ENCODE measurements at regions not wholly inside any gene's neighbourhood (a gene's known extent, or its start where the extent isn't known, plus 50 kb on each side); places are given as distances from the start of the nearest gene placed in this dataset.
"Not testable (repeated sequence)": the region's sequence is repeated elsewhere in the genome, so short reads cannot be mapped to it uniquely, and the experiment has no call there.

DNA sequence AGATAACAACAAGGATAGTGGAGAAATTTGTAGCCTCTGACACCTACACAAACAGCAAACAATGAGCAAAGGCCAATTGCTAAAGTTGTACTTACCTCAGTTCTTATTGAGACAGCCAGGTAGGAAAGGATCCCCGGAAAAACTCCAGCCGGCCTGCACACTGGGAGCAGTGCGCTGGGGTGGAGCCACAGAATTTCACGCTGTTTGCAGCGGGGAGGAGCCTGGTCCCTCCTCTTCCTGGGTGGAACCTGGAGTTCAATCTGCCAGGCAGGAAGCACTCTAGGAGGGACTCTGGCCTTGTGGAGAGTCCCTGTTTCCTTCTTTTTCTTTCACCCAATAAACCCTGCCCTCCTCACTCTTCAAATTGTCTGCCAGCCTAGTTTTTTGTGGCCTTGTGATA lies 382.6 kb upstream of the TGIF2LX start:
- not testable (repeated sequence) for H3K4me1 ChIP-seq (ENCODE audit: control insufficient read depth in 2 of 2, insufficient read depth in 2 of 2, low read length in 2 of 2); H3K4me3 ChIP-seq (ENCODE audit: low read length in 2 of 2); H3K27me3 ChIP-seq (ENCODE audit: control insufficient read depth in 2 of 2, insufficient read depth in 1 of 2, low read length in 1 of 2); H3K36me3 ChIP-seq (ENCODE audit: control insufficient read depth in 2 of 2, insufficient read depth in 2 of 2, low read length in 1 of 2); DNase-seq (ENCODE audit: low read depth in 6 of 9, low spot score in 9 of 9); H3K27ac ChIP-seq (ENCODE audit: low read depth in 1 of 2, low read length in 1 of 2); H3K9me3 ChIP-seq (ENCODE audit: control insufficient read depth in 2 of 2, insufficient read depth in 1 of 2, low read length in 1 of 2)
- WGBS: 97% methylated on average over 5 of the region's 5 CpGs

DNA sequence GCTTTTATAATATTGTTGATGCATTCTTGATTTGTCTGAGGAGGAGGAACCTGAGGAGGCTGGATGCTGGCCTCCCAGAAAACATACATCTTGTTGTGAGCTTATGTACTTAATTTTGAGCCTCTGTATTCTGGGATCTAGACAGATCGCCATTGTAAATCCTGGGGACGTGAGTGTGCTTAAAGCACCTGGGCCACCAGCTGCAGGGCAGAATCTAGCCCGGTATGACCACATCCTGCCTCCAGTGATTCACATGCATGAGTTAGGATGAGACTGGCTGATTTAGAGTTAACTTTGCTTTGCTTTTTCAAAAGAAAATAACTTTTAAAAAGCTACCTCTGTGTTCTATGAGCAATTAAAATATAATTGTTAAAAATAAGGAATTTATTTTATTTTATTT lies 364.6 kb upstream of the TGIF2LX start:
- not testable (repeated sequence) for DNase-seq (ENCODE audit: low read depth in 6 of 9, low spot score in 9 of 9); H3K4me3 ChIP-seq (ENCODE audit: low read length in 2 of 2); H3K27me3 ChIP-seq (ENCODE audit: control insufficient read depth in 2 of 2, insufficient read depth in 1 of 2, low read length in 1 of 2); H3K36me3 ChIP-seq (ENCODE audit: control insufficient read depth in 2 of 2, insufficient read depth in 2 of 2, low read length in 1 of 2); H3K4me1 ChIP-seq (ENCODE audit: control insufficient read depth in 2 of 2, insufficient read depth in 2 of 2, low read length in 2 of 2); H3K27ac ChIP-seq (ENCODE audit: low read depth in 1 of 2, low read length in 1 of 2); H3K9me3 ChIP-seq (ENCODE audit: control insufficient read depth in 2 of 2, insufficient read depth in 1 of 2, low read length in 1 of 2)
- 87% methylated on average over 3 of the region's 3 CpGs for WGBS

DNA sequence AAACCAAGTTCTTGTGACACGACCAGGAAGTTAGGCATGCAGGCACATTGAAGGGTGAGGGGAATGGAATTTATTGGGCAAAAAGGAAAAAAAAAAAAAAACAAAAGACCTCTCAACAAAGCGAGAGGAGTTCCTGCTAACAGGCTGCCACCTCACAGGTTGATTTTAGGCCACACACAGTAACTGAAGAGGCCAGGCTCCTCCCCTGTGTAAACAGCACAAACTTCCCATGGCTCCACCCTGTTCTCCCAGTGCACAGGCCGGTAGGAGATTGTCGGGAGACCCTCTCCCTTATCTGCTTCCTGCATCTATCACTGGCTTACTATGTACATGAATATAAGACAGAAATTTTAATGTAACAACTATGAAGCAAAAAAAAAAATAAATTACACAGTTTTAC lies 359.6 kb upstream of the TGIF2LX start:
- H3K4me3 ChIP-seq (ENCODE audit: low read length in 2 of 2); H3K27ac ChIP-seq (ENCODE audit: low read depth in 1 of 2, low read length in 1 of 2); H3K4me1 ChIP-seq (ENCODE audit: control insufficient read depth in 2 of 2, insufficient read depth in 2 of 2, low read length in 2 of 2); H3K9me3 ChIP-seq (ENCODE audit: control insufficient read depth in 2 of 2, insufficient read depth in 1 of 2, low read length in 1 of 2); H3K27me3 ChIP-seq (ENCODE audit: control insufficient read depth in 2 of 2, insufficient read depth in 1 of 2, low read length in 1 of 2); DNase-seq (ENCODE audit: low read depth in 6 of 9, low spot score in 9 of 9); H3K36me3 ChIP-seq (ENCODE audit: control insufficient read depth in 2 of 2, insufficient read depth in 2 of 2, low read length in 1 of 2): not testable (repeated sequence)
- WGBS: 73% methylated on average over 3 of the region's 4 CpGs

DNA sequence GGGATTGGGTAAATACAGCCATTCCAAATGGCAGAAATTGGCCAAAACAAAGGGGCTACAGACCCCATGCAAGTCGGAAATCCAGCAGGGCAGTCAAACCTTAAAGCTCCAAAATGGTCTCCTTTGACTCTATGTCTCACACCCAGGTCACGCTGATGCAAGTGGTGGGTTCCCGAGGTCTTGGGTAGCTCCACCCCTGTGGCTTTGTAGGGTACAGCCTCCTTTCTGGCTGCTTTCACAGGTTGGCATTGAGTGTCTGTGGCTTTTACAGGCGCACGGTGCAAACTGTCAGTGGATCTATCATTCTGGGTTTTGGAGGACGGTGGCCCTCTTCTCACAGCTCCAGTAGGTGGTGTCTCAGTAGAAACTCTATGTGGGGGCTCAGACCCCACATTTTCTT lies 358.6 kb upstream of the TGIF2LX start:
- not testable (repeated sequence) for H3K36me3 ChIP-seq (ENCODE audit: control insufficient read depth in 2 of 2, insufficient read depth in 2 of 2, low read length in 1 of 2); H3K4me3 ChIP-seq (ENCODE audit: low read length in 2 of 2); DNase-seq (ENCODE audit: low read depth in 6 of 9, low spot score in 9 of 9); H3K27ac ChIP-seq (ENCODE audit: low read depth in 1 of 2, low read length in 1 of 2); H3K27me3 ChIP-seq (ENCODE audit: control insufficient read depth in 2 of 2, insufficient read depth in 1 of 2, low read length in 1 of 2); H3K9me3 ChIP-seq (ENCODE audit: control insufficient read depth in 2 of 2, insufficient read depth in 1 of 2, low read length in 1 of 2); H3K4me1 ChIP-seq (ENCODE audit: control insufficient read depth in 2 of 2, insufficient read depth in 2 of 2, low read length in 2 of 2)
- WGBS: 93% methylated on average over 6 of the region's 6 CpGs

DNA sequence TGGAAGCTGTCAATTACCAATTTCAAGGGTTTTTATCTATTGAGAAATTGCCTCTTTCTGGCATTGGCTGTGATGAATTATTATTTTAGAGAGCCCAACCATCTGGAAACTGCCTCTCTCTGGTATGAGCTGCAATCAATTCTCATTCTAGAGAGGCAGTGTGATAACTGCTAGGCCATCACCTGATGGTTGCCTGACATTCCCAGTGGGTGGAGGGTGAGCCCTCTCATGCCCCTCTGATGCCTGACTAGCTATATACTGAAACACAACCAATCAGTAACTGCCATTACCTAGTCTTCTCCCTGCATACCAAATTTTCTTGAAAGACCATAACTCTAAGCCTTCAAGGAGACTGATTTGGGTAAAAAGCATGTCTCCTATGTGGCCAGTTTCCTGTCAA lies 353.9 kb upstream of the TGIF2LX start:
- not testable (repeated sequence) for H3K36me3 ChIP-seq (ENCODE audit: control insufficient read depth in 2 of 2, insufficient read depth in 2 of 2, low read length in 1 of 2); H3K27me3 ChIP-seq (ENCODE audit: control insufficient read depth in 2 of 2, insufficient read depth in 1 of 2, low read length in 1 of 2); DNase-seq (ENCODE audit: low read depth in 6 of 9, low spot score in 9 of 9); H3K4me3 ChIP-seq (ENCODE audit: low read length in 2 of 2); H3K9me3 ChIP-seq (ENCODE audit: control insufficient read depth in 2 of 2, insufficient read depth in 1 of 2, low read length in 1 of 2); H3K27ac ChIP-seq (ENCODE audit: low read depth in 1 of 2, low read length in 1 of 2); H3K4me1 ChIP-seq (ENCODE audit: control insufficient read depth in 2 of 2, insufficient read depth in 2 of 2, low read length in 2 of 2)

DNA sequence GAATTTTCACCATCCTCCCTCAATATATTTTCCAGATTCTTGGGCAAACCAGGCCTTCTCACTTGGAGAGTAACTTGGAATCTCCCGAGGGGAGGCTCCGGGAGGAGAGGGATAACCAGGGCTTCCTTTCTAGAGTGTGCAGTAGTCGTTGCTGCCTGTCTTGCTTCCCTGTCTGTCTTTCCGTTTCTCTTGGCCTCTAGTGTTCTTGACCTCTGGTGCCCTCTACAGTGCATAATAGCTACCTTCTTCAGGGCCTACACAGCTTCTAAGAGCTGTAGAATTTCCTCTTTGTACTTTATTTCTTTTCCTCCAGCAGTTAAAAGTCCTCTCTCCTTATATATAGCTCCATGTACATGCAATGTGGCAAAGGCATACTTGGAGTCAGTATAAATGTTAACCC lies 339.8 kb upstream of the TGIF2LX start:
- H3K27me3 ChIP-seq (ENCODE audit: control insufficient read depth in 2 of 2, insufficient read depth in 1 of 2, low read length in 1 of 2); H3K27ac ChIP-seq (ENCODE audit: low read depth in 1 of 2, low read length in 1 of 2); H3K4me1 ChIP-seq (ENCODE audit: control insufficient read depth in 2 of 2, insufficient read depth in 2 of 2, low read length in 2 of 2); H3K9me3 ChIP-seq (ENCODE audit: control insufficient read depth in 2 of 2, insufficient read depth in 1 of 2, low read length in 1 of 2); H3K36me3 ChIP-seq (ENCODE audit: control insufficient read depth in 2 of 2, insufficient read depth in 2 of 2, low read length in 1 of 2); H3K4me3 ChIP-seq (ENCODE audit: low read length in 2 of 2); DNase-seq (ENCODE audit: low read depth in 6 of 9, low spot score in 9 of 9): not testable (repeated sequence)
- 53% methylated on average over 4 of the region's 4 CpGs for WGBS

DNA sequence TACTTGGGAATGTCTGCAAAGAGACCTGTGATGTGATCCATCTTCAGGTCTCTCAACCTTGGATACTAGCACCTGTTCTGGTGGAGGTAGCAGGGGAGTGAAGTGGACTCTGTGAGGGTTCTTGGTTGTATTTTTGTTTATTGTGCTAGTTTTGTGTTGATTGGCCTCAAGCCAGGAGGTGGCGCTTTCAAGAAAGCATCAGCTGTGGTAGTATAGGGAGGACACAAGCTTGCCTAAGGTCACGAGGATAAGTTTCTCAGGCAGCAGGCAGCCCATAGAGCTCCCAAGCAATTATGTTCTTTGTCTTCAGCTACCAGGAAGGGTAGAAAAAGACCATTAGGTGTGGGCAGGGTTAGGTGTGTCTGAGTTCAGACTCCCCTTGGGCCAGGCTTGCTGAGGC lies 289.9 kb upstream of the TGIF2LX start:
- 80% methylated on average over 2 of the region's 2 CpGs for WGBS
- H3K9me3 ChIP-seq (ENCODE audit: control insufficient read depth in 2 of 2, insufficient read depth in 1 of 2, low read length in 1 of 2); H3K36me3 ChIP-seq (ENCODE audit: control insufficient read depth in 2 of 2, insufficient read depth in 2 of 2, low read length in 1 of 2); H3K4me3 ChIP-seq (ENCODE audit: low read length in 2 of 2); H3K4me1 ChIP-seq (ENCODE audit: control insufficient read depth in 2 of 2, insufficient read depth in 2 of 2, low read length in 2 of 2); H3K27me3 ChIP-seq (ENCODE audit: control insufficient read depth in 2 of 2, insufficient read depth in 1 of 2, low read length in 1 of 2); H3K27ac ChIP-seq (ENCODE audit: low read depth in 1 of 2, low read length in 1 of 2); DNase-seq (ENCODE audit: low read depth in 6 of 9, low spot score in 9 of 9): not testable (repeated sequence)

DNA sequence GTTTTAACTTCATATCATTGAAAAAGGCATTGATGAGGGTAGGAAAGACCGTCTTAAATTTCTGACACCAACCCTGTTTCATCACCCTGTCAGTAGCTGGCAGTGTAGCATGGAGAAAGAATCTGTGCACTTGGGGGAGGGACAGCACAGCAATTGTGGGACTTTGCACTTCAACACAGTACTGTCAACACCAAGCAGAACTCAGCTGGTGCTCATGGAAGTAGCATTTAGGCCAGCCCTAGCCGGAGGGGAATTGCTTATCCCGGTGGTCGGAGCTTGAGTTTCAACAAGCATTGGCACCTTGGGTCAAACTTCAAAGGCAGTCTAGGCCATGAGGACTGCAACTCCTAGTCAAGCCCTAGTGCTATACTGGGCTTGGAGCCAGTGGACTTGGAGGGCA lies 285.8 kb upstream of the TGIF2LX start:
- not testable (repeated sequence) for H3K36me3 ChIP-seq (ENCODE audit: control insufficient read depth in 2 of 2, insufficient read depth in 2 of 2, low read length in 1 of 2); DNase-seq (ENCODE audit: low read depth in 6 of 9, low spot score in 9 of 9); H3K4me1 ChIP-seq (ENCODE audit: control insufficient read depth in 2 of 2, insufficient read depth in 2 of 2, low read length in 2 of 2); H3K9me3 ChIP-seq (ENCODE audit: control insufficient read depth in 2 of 2, insufficient read depth in 1 of 2, low read length in 1 of 2); H3K4me3 ChIP-seq (ENCODE audit: low read length in 2 of 2); H3K27ac ChIP-seq (ENCODE audit: low read depth in 1 of 2, low read length in 1 of 2); H3K27me3 ChIP-seq (ENCODE audit: control insufficient read depth in 2 of 2, insufficient read depth in 1 of 2, low read length in 1 of 2)
- WGBS: 85% methylated on average over 4 of the region's 4 CpGs

DNA sequence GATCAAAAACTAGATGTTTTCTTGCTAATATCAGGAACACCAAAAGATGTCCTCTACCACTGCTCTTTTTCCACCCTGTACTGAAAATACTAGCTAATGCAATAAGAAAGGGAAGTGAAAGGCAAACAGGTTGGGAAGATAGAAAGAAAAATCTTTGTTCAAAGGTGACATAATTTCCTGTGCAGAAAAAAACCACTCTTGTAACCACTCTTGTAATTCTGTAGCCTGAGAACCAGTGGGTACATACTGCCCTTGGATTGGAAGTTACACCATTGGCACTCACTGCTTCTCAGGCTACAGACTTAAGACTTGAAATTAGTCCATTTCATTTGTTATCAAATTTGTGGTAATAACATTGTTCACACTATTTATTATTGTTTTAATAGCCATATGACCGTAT lies 263.0 kb upstream of the TGIF2LX start:
- 100% methylated on average over 1 of the region's 1 CpG for WGBS
- not testable (repeated sequence) for H3K9me3 ChIP-seq (ENCODE audit: control insufficient read depth in 2 of 2, insufficient read depth in 1 of 2, low read length in 1 of 2)

DNA sequence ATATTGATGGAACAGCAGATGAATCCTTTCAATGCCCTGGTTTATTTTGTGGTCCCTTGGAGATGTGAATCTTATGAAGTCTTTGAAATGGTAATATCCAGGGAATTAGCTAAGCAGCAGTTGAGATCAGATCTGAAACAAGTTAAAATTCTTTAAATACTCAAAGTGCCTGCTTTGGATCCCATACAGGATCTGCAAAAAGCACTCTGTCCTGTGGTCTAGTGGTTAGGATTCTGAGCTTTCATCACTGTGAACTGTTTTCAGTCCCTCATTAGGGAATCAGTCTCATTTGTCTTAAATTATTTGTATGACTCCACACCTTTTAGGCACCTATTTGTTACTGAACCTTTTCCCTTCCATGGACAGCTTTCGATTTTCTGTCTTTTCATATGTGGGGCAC lies 215.2 kb upstream of the TGIF2LX start:
- not testable (repeated sequence) for H3K4me1 ChIP-seq (ENCODE audit: control insufficient read depth in 2 of 2, insufficient read depth in 2 of 2, low read length in 2 of 2); H3K9me3 ChIP-seq (ENCODE audit: control insufficient read depth in 2 of 2, insufficient read depth in 1 of 2, low read length in 1 of 2)

More for the DNA sequence above, 263.0 kb upstream of the TGIF2LX start:
- not testable (repeated sequence) for DNase-seq (ENCODE audit: low read depth in 6 of 9, low spot score in 9 of 9); H3K27me3 ChIP-seq (ENCODE audit: control insufficient read depth in 2 of 2, insufficient read depth in 1 of 2, low read length in 1 of 2); H3K36me3 ChIP-seq (ENCODE audit: control insufficient read depth in 2 of 2, insufficient read depth in 2 of 2, low read length in 1 of 2); H3K4me1 ChIP-seq (ENCODE audit: control insufficient read depth in 2 of 2, insufficient read depth in 2 of 2, low read length in 2 of 2); H3K27ac ChIP-seq (ENCODE audit: low read depth in 1 of 2, low read length in 1 of 2); H3K4me3 ChIP-seq (ENCODE audit: low read length in 2 of 2)

More for the DNA sequence above, 215.2 kb upstream of the TGIF2LX start:
- H3K36me3 ChIP-seq (ENCODE audit: control insufficient read depth in 2 of 2, insufficient read depth in 2 of 2, low read length in 1 of 2); H3K27me3 ChIP-seq (ENCODE audit: control insufficient read depth in 2 of 2, insufficient read depth in 1 of 2, low read length in 1 of 2); H3K4me3 ChIP-seq (ENCODE audit: low read length in 2 of 2); H3K27ac ChIP-seq (ENCODE audit: low read depth in 1 of 2, low read length in 1 of 2); DNase-seq (ENCODE audit: low read depth in 6 of 9, low spot score in 9 of 9): not testable (repeated sequence)
- no CpG with 5 or more reads among the region's 1 CpG for WGBS
